ENCODE measurements at regions not wholly inside any gene's neighbourhood (a gene's known extent, or its start where the extent isn't known, plus 50 kb on each side); places are given as distances from the start of the nearest gene placed in this dataset.

- TF ChIP-seq CTCF (IDR thresholded peaks at IDR 0.05) (no peak), EZH2 (IDR thresholded peaks at IDR 0.05) (no peak)
These were observed 326.2 kb upstream of the MSX2 start for GRCh38 chr5:174398171-174398570.

All from neural progenitor cell (in vitro differentiated cells).